ENCODE measurements at regions not wholly inside any gene's neighbourhood (a gene's known extent, or its start where the extent isn't known, plus 50 kb on each side); places are given as distances from the start of the nearest gene placed in this dataset.

DNA sequence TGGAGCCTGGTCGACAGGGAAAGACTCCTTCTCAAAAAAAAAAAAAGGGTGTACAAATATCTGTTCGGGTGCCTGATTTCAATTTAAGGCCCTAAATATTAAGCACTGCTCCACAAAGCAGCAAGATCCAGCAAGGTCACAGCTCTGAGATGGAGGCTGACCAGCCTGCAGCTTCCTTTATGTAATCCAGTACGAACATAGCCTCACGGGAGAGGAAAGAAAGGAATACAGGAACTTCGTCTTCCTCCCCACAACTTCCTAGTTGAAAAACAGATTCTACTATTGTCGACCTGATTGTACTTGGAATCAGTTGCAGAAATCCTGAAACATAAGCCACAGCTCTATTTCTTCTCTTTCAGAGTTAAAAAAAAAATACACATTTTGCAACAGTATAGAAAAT, 53.5 kb upstream of the TBC1D9 start:
- H3K4me3 Mint-ChIP-seq = no peak overlapping the region
- no peak for TF ChIP-seq CTCF (IDR thresholded peaks at IDR 0.05; ENCODE audit: unreplicated experiment)
- H3K9me3 Mint-ChIP-seq = peaks cover 4% of the 10 kb centered on the region
- peaks cover 10% of the 10 kb centered on the region for H3K4me1 Mint-ChIP-seq
- H3K36me3 Mint-ChIP-seq = no peaks in the 10 kb centered on the region
- peaks cover 4% of the 10 kb centered on the region for H3K27me3 Mint-ChIP-seq (ENCODE audit: low read depth)
- no peak overlapping the region for H3K27ac Mint-ChIP-seq
- DNase-seq (ENCODE audit: low spot score in 2 of 2, unreplicated experiment in 2 of 2) = no peak

DNA sequence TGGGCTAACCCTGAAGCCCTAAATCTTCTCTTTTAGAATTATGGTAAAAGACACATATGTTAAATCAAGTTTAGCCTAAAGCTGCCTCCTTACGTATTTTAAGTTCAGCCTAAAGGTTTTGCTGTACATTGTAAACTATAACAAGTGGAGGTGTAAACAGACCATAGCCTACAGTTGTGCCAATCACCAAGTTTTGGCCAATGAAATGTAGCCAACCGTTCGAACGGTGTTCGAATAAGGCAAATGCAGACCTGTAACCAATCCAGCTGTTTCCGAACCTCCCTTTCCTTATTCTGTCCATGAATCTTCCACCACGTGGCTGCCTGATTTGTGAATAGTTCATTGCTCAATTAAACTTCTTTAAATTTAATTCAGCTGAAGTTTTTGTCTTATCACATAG, 52.1 kb upstream of the TBC1D9 start:
- TF ChIP-seq CTCF (IDR thresholded peaks at IDR 0.05; ENCODE audit: unreplicated experiment) = no peak
- Mint-ChIP-seq H3K36me3 (no peaks in the 10 kb centered on the region), H3K27ac (no peak overlapping the region), H3K9me3 (peaks cover 4% of the 10 kb centered on the region), H3K27me3 (ENCODE audit: low read depth) (peaks cover 4% of the 10 kb centered on the region), H3K4me3 (no peak overlapping the region), H3K4me1 (peaks cover 5% of the 10 kb centered on the region)
- no peak for DNase-seq (ENCODE audit: low spot score in 2 of 2, unreplicated experiment in 2 of 2)

DNA sequence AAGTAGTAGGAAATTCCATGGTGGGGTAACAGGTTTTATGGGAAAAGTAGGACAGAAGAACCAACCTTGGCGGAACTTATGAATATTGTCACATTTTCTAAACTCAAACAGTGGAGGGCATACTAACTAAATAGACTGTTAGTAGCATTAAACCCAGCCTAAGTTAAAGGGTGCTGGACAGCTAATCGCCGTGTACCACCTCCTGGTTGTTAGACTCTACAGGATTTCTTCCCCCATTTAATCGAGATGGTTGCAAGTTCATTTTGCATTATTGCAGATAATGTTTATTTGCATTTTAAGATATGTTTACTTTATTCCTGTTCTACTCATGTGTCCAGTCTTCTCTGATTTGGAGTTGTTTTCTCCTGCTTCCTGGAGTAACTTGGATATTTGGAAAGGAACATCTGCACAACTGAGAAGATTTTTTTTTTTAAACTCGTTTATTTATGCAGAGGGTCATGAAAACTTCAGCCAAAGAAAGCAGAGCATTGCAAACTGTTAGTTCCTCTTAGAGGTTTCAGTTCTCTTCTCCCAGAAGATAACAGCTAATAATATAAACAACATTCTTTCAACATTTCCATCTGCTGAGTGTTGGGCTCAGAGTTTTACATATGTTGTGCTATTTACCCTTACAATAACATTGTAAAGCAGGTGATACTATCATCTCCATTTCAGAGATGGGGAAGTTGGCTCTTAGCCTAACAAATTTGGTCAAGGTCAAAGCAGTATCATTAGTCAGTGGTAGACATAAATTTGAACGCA, 51.5 kb upstream of the TBC1D9 start:
- no peak for DNase-seq (ENCODE audit: low spot score in 2 of 2, unreplicated experiment in 2 of 2)
- Mint-ChIP-seq H3K36me3 (no peaks in the 10 kb centered on the region), H3K27me3 (ENCODE audit: low read depth) (peaks cover 4% of the 10 kb centered on the region), H3K9me3 (peaks cover 4% of the 10 kb centered on the region), H3K4me1 (peaks cover 5% of the 10 kb centered on the region), H3K27ac (peak overlapping the region; percentile 56), H3K4me3 (no peak overlapping the region)
- TF ChIP-seq CTCF (IDR thresholded peaks at IDR 0.05; ENCODE audit: unreplicated experiment) = no peak

DNA sequence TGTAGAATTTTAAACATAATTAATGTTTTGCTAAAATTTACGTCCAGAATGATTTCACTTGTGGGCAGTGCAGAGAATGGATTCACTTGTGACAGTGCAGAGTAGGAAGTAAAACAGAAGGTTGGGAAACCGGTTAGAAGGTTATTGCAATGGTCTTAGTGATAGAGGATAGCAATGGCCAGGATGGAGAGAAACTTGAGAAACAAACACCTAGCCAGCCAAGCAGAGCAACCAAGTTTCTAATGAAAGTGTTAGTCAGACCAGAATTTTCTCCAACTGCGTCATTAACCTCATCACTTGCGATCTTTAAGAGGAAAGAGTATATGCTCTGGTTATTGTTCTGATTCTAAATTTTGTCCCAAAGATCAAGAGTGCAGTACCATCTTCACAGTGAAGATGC, 50.0 kb upstream of the TBC1D9 start:
- Mint-ChIP-seq H3K36me3 (no peaks in the 10 kb centered on the region), H3K27me3 (ENCODE audit: low read depth) (no peaks in the 10 kb centered on the region), H3K27ac (no peak overlapping the region), H3K4me1 (peaks cover 5% of the 10 kb centered on the region), H3K4me3 (no peak overlapping the region), H3K9me3 (peaks cover 4% of the 10 kb centered on the region)
- no peak for DNase-seq (ENCODE audit: low spot score in 2 of 2, unreplicated experiment in 2 of 2)
- TF ChIP-seq CTCF (IDR thresholded peaks at IDR 0.05; ENCODE audit: unreplicated experiment) = no peak
